ENCODE measurements at regions not wholly inside any gene's neighbourhood (a gene's known extent, or its start where the extent isn't known, plus 50 kb on each side); places are given as distances from the start of the nearest gene placed in this dataset.

DNA sequence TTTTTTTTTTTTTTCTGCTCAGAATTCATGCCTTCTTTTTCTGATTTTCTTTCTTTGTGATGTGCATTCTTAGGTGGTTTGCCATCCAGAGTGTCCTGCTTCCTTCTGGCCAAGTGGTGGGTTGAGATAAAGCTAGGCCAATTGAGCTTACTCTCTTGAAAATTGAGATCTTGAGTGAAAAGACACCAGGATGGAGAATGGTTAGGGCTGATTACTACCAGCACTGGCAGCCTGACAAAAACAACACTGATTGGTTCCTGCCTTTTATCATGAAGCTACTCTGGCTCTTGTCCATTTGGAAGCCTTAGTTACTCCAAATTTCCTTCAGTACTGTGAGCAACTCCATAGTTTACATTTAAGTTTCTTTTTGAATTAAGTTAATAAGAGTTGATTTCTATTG lies 404.0 kb downstream of the PPARGC1A start:
- POLR2A ChIA-PET: no interaction called here

DNA sequence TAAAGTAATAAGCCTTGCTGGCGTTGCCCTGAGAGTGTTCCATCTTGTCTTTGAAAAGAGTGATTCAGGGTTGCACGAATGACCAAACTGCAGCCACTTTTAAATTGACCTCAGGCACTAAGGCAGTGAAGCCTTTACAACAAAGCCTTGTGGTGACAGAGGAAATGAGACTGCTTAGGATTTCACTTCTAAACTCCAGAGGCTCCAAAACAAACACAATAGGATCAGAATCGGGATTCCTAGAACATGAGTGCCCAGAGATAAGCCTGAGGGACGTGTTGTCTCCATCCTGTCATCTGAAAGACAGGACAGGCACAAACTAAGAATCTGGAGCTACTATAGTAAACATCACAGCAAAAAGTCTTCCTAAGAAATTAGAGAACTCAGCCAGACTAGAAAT lies 405.2 kb downstream of the PPARGC1A start:
- TF ChIP-seq, protein P1, sequence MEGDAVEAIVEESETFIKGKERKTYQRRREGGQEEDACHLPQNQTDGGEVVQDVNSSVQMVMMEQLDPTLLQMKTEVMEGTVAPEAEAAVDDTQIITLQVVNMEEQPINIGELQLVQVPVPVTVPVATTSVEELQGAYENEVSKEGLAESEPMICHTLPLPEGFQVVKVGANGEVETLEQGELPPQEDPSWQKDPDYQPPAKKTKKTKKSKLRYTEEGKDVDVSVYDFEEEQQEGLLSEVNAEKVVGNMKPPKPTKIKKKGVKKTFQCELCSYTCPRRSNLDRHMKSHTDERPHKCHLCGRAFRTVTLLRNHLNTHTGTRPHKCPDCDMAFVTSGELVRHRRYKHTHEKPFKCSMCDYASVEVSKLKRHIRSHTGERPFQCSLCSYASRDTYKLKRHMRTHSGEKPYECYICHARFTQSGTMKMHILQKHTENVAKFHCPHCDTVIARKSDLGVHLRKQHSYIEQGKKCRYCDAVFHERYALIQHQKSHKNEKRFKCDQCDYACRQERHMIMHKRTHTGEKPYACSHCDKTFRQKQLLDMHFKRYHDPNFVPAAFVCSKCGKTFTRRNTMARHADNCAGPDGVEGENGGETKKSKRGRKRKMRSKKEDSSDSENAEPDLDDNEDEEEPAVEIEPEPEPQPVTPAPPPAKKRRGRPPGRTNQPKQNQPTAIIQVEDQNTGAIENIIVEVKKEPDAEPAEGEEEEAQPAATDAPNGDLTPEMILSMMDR (IDR thresholded peaks at IDR 0.05; ENCODE audit: control extremely low read depth, extremely low read depth, low read depth, missing control alignments): no peak
- no peak for DNase-seq (ENCODE audit: extremely low spot score)
- CTCF ChIA-PET: no interaction called here
- POLR2A ChIA-PET: no interaction called here

More for the DNA sequence above, 404.0 kb downstream of the PPARGC1A start:
- TF ChIP-seq, protein P1 (IDR thresholded peaks at IDR 0.05; ENCODE audit: control extremely low read depth, extremely low read depth, low read depth, missing control alignments): no peak
- DNase-seq (ENCODE audit: extremely low spot score): no peak
- CTCF ChIA-PET: interaction anchor here (0.8 kb wide), 2 partner anchors 11 to 248 kb away, joined by 3 read pairs; no protein-coding TSS in a partner anchor

DNA sequence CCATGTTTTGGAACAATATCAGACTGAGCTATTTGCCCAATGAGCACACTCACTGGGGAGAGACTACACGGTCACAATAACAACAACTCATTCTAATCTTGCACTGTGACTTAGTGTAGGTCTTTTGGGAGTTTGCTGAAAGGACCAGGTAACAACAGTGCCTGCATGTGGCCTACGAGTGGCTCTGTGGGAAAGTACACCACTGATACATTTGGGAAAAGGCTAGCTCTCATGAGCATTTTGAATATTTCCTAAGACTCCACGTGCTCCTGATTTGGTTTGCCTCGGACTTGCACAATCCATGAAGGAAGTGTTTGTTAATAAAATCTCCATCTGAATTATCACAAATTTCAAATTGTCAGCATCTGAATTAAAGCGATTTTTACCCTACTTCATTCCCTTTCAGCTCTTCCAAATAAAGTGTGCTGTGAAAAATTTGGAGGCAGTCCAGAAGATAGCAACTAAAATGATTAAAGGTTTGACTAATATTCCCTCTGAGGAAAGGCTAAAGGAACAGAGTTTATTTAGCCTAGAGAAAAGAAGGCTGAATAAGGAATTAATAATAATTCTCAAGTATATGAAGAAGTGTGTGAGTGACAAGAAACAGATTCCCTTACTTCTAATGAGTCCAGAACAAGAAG lies 406.4 kb downstream of the PPARGC1A start:
- DNase-seq (ENCODE audit: extremely low spot score): no peak
- TF ChIP-seq, protein P1 (IDR thresholded peaks at IDR 0.05; ENCODE audit: control extremely low read depth, extremely low read depth, low read depth, missing control alignments): no peak
- CTCF ChIA-PET: no interaction called here
- POLR2A ChIA-PET: no interaction called here

DNA sequence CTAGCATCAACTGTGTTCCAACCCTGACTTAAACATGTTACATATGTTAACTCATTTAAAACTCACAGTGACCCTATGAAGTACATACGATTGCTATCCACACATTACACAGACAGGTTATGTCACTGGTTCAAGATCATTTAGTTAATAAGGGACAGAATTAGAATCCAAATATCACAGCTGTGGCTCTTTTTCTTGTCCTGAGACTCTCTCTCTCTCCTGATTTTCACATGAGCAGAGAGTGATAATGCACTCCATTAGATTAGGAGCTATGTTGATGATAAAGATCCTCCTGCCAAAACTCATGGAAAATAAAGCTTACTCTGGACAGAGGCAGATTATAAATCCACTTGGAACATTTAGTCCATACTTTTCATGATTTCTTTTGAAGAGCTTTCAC lies 408.3 kb downstream of the PPARGC1A start:
- CTCF ChIA-PET: no interaction called here
- TF ChIP-seq, protein P1 (IDR thresholded peaks at IDR 0.05; ENCODE audit: control extremely low read depth, extremely low read depth, low read depth, missing control alignments): no peak
- DNase-seq (ENCODE audit: extremely low spot score): no peak
- POLR2A ChIA-PET: no interaction called here

DNA sequence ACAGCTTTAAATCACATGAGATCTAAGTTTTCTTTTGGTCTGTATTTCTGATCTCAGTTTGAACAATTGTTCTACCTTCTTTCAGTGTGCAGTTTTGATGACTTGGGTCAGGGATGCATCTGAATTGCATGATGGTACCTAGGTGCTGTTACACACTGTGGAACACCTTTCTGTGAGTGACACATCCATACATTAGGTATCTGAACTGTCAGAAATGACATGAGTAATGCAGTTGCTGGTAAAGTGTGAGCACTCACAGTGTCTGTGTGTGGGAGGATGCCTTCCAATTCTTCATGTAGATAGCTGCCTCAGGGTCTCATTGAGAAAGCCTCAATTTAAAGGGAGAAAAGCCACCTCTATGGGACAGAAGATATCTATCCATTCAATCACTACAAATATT lies 411.9 kb downstream of the PPARGC1A start:
- CTCF ChIA-PET: interaction anchor here (0.9 kb wide), 1 partner anchor 11 kb away, joined by 3 read pairs; no protein-coding TSS in a partner anchor

DNA sequence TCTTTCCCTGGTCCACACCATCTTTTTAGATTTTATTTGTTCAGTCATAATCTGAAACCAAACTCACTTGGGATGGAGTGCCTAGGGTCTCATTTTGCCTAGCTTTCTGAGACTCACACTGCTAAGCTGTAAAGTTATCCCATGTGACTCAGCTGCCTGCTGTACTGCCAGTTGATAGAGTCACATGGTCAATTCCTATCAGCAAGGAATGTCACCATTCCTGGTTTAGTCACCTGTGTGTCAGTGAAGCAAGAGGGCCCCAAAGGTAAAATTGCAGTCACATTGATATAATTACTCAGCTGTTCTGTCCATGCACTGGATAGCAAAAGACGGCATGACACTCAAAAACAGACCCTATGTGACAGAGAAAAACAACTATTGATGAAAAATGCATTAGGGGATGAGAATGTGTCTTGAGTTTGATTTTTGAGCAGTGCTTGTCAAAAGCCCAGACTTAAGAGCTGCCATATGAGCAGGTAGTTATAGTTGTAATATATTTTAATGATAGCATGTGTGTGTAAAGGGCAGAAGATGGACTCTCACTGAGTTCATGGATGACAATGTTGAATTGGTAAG lies 413.2 kb downstream of the PPARGC1A start:
- DNase-seq (ENCODE audit: extremely low spot score): no peak
- TF ChIP-seq, protein P1 (IDR thresholded peaks at IDR 0.05; ENCODE audit: control extremely low read depth, extremely low read depth, low read depth, missing control alignments): no peak
- POLR2A ChIA-PET: no interaction called here

More for the DNA sequence above, 411.9 kb downstream of the PPARGC1A start:
- DNase-seq (ENCODE audit: extremely low spot score): no peak
- POLR2A ChIA-PET: no interaction called here
- TF ChIP-seq, protein P1 (IDR thresholded peaks at IDR 0.05; ENCODE audit: control extremely low read depth, extremely low read depth, low read depth, missing control alignments): no peak

More for the DNA sequence above, 413.2 kb downstream of the PPARGC1A start:
- CTCF ChIA-PET: no interaction called here

Data from GM10248 (cell line).